ENCODE measurements at regions not wholly inside any gene's neighbourhood (a gene's known extent, or its start where the extent isn't known, plus 50 kb on each side); places are given as distances from the start of the nearest gene placed in this dataset.

GRCh38 chr21:41605934-41606285 is 98.0 kb upstream of the TMPRSS2 start:
- DNase-seq = no peak

- no peak for DNase-seq
Observed at GRCh38 chr21:41605178-41605933, 97.4 kb upstream of the TMPRSS2 start.

- DNase-seq = no peak
Observed at GRCh38 chr21:41604583-41605041, 96.7 kb upstream of the TMPRSS2 start.

GRCh38 chr21:41603476-41603875 is 95.5 kb upstream of the TMPRSS2 start:
- DNase-seq = no peak

GRCh38 chr21:41602531-41602930 is 94.6 kb upstream of the TMPRSS2 start:
- DNase-seq = no peak

GRCh38 chr21:41601573-41602368 is 93.8 kb upstream of the TMPRSS2 start:
- DNase-seq = no peak

GRCh38 chr21:41600961-41601572 is 93.1 kb upstream of the TMPRSS2 start:
- no peak for DNase-seq

- DNase-seq = no peak
Observed at GRCh38 chr21:41600556-41600955, 92.6 kb upstream of the TMPRSS2 start.

GRCh38 chr21:41600116-41600515 is 92.2 kb upstream of the TMPRSS2 start:
- no peak for DNase-seq

- no peak for DNase-seq
Observed at GRCh38 chr21:41598561-41599431, 90.8 kb upstream of the TMPRSS2 start.

- no peak for DNase-seq
Observed at GRCh38 chr21:41597811-41598231, 89.9 kb upstream of the TMPRSS2 start.

- no peak for DNase-seq
Observed at GRCh38 chr21:41597227-41597626, 89.3 kb upstream of the TMPRSS2 start.

GRCh38 chr21:41596241-41596925 is 88.4 kb upstream of the TMPRSS2 start:
- no peak for DNase-seq

- no peak for DNase-seq
Observed at GRCh38 chr21:41594268-41594667, 86.3 kb upstream of the TMPRSS2 start.

GRCh38 chr21:41593760-41594138 is 85.8 kb upstream of the TMPRSS2 start:
- DNase-seq = no peak

GRCh38 chr21:41593051-41593759 is 85.2 kb upstream of the TMPRSS2 start:
- no peak for DNase-seq

GRCh38 chr21:41589620-41590175 is 81.7 kb upstream of the TMPRSS2 start:
- DNase-seq = no peak

GRCh38 chr21:41589131-41589530 is 81.2 kb upstream of the TMPRSS2 start:
- no peak for DNase-seq

- no peak for DNase-seq
Observed at GRCh38 chr21:41585199-41585994, 77.4 kb upstream of the TMPRSS2 start.

- DNase-seq = no peak
Observed at GRCh38 chr21:41584603-41585176, 76.7 kb upstream of the TMPRSS2 start.

All from stimulated activated CD4-positive, alpha-beta T cell treated with anti-CD3 and anti-CD28 coated beads, Interleukin-4, amount 100 ng/mL, for 4 hours (primary cell).